ENCODE measurements at regions not wholly inside any gene's neighbourhood (a gene's known extent, or its start where the extent isn't known, plus 50 kb on each side); places are given as distances from the start of the nearest gene placed in this dataset.

GRCh38 chr14:97428808-97429440 lies 631.7 kb downstream of the VRK1 start:
- ChIA-PET CTCF (no interaction called here), POLR2A (no interaction called here)
- TF ChIP-seq CTCF (IDR thresholded peaks at IDR 0.05): no peak
- Mint-ChIP-seq H3K4me1 (no peaks in the 10 kb centered on the region), H3K27me3 (no peaks in the 10 kb centered on the region), H3K27ac (no peak overlapping the region), H3K9me3 (no peaks in the 10 kb centered on the region), H3K36me3 (ENCODE audit: low read depth) (no peaks in the 10 kb centered on the region), H3K4me3 (no peak overlapping the region)
- DNase-seq: no peak
- intact Hi-C loops (cut with micrococcal nuclease): no loop called here
- no peak for ATAC-seq (ENCODE audit: low read depth)

- intact Hi-C loops (cut with micrococcal nuclease): no loop called here
- ChIA-PET POLR2A (no interaction called here), CTCF (no interaction called here)
- H3K27ac Mint-ChIP-seq: no peak overlapping the region
- no peak for ATAC-seq (ENCODE audit: low read depth)
- no peak overlapping the region for H3K4me3 Mint-ChIP-seq
- DNase-seq: no peak
- H3K27me3 Mint-ChIP-seq: no peaks in the 10 kb centered on the region
- TF ChIP-seq CTCF (IDR thresholded peaks at IDR 0.05): no peak
- H3K36me3 Mint-ChIP-seq (ENCODE audit: low read depth): no peaks in the 10 kb centered on the region
- H3K4me1 Mint-ChIP-seq: no peaks in the 10 kb centered on the region
- no peaks in the 10 kb centered on the region for H3K9me3 Mint-ChIP-seq
Measured at GRCh38 chr14:97432586-97432985, 635.4 kb downstream of the VRK1 start.

GRCh38 chr14:97441740-97442362 lies 644.7 kb downstream of the VRK1 start:
- ChIA-PET POLR2A (no interaction called here), CTCF (no interaction called here)
- intact Hi-C loops (cut with micrococcal nuclease): no loop called here
- no peaks in the 10 kb centered on the region for H3K9me3 Mint-ChIP-seq
- ATAC-seq (ENCODE audit: low read depth) (no peak), DNase-seq (no peak)
- TF ChIP-seq CTCF (IDR thresholded peaks at IDR 0.05): no peak
- H3K4me1 Mint-ChIP-seq: no peaks in the 10 kb centered on the region
- no peak overlapping the region for H3K27ac Mint-ChIP-seq
- H3K4me3 Mint-ChIP-seq: no peak overlapping the region
- no peaks in the 10 kb centered on the region for H3K36me3 Mint-ChIP-seq (ENCODE audit: low read depth)
- no peaks in the 10 kb centered on the region for H3K27me3 Mint-ChIP-seq

GRCh38 chr14:97442363-97442762 lies 645.2 kb downstream of the VRK1 start:
- Mint-ChIP-seq H3K4me3 (no peak overlapping the region), H3K4me1 (no peaks in the 10 kb centered on the region), H3K9me3 (no peaks in the 10 kb centered on the region), H3K36me3 (ENCODE audit: low read depth) (no peaks in the 10 kb centered on the region), H3K27me3 (no peaks in the 10 kb centered on the region), H3K27ac (no peak overlapping the region)
- ChIA-PET CTCF (no interaction called here), POLR2A (no interaction called here)
- TF ChIP-seq CTCF (IDR thresholded peaks at IDR 0.05): no peak
- intact Hi-C loops (cut with micrococcal nuclease): no loop called here
- no peak for DNase-seq
- no peak for ATAC-seq (ENCODE audit: low read depth)

- H3K4me3 Mint-ChIP-seq: no peak overlapping the region
- H3K27ac Mint-ChIP-seq: no peak overlapping the region
- CTCF ChIA-PET: no interaction called here
- H3K4me1 Mint-ChIP-seq: no peaks in the 10 kb centered on the region
- no peak for DNase-seq
- no peak for TF ChIP-seq CTCF (IDR thresholded peaks at IDR 0.05)
- H3K9me3 Mint-ChIP-seq: no peaks in the 10 kb centered on the region
- POLR2A ChIA-PET: no interaction called here
- intact Hi-C loops (cut with micrococcal nuclease): no loop called here
- no peaks in the 10 kb centered on the region for H3K36me3 Mint-ChIP-seq (ENCODE audit: low read depth)
- H3K27me3 Mint-ChIP-seq: no peaks in the 10 kb centered on the region
- ATAC-seq (ENCODE audit: low read depth): no peak
Measured at GRCh38 chr14:97443412-97443811, 646.2 kb downstream of the VRK1 start.

Data from activated B cell treated with CpG ODN at 0.5 μM for 24 hours (primary cell).